Right hindlimb (tissue), 1 donor: ENCODE measurements at regions not wholly inside any gene's neighbourhood (a gene's known extent, or its start where the extent isn't known, plus 50 kb on each side); places are given as distances from the start of the nearest gene placed in this dataset.
A peak's percentile ranks its signal among the peaks of the same experiment; 100 is the strongest.

Experiments used
- DNase-seq: peaks from one replicate; pipeline ENCODE4 v3.0.0-alpha.2; 2018

DNA sequence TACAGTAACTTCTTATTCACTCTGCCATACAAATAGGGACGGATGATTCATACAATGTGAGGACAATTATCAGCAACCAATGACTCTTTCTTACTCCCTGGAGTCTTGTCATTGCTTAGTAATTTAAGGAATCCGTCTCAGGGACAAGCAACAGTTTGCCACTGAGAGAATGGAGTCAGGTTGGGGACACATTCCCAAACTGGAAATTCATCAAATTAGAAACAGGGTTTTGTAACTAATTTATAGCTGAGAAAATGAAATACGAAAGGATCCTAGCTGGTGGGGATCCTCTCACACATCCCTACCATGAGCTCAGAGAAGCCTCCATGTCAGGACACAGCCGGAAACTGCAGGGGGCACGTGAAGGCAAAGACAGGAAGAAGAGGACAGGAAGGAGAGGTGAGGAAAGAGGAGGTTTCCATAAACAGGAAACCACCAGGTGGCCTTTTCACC, 50.4 kb upstream of the KDR start:
- no peak for DNase-seq

GRCh38 chr4:55176497-55176896, 51.1 kb upstream of the KDR start:
- no peak for DNase-seq

GRCh38 chr4:55177461-55177860, 52.1 kb upstream of the KDR start:
- no peak for DNase-seq

GRCh38 chr4:55178226-55179005, 53.0 kb upstream of the KDR start:
- DNase-seq: no peak

- DNase-seq: peak; percentile 39
Observed at GRCh38 chr4:55181010-55182005, 55.9 kb upstream of the KDR start.

- no peak for DNase-seq
Observed at GRCh38 chr4:55183926-55184599, 58.7 kb upstream of the KDR start.

GRCh38 chr4:55184600-55185523, 59.5 kb upstream of the KDR start:
- DNase-seq: peak; percentile 22

GRCh38 chr4:55186123-55186522, 60.7 kb upstream of the KDR start:
- no peak for DNase-seq

DNA sequence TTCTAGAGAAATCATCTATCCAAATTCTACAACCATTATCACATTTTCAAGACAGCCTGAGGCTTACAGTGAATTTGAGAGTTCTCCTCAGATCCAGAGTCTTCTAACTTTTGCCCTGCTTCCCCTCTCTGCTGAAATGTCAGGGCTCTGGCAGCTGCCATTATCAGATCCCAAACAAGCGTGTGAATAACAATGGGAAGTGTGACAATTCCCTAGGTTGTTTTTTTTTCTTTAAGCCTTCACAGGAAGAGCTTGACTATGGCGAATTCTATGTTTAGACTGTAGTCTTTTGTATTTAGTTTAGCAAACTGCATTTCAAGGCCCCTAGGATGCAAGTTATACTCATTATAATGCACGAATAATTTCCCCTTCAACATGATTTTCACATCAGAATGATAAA, 61.3 kb upstream of the KDR start:
- no peak for DNase-seq

DNA sequence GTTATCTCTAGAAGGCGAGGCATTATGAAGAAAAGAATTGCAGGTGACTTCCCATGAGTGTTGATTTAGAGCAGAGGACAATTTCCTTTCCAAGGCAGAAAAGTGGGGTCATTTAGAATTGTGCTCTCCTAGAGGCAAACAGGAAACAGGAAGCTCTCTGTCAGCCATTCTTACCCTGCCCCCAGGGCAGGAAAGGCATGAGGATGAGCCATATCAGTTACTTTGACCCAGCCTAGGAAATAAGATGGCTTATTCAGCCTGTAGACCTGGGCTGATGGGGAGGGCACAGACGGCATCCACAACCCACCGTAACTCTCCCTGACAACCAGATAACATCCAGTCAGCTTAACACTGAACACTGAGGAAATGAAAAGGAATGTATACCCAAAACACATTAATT, 88.8 kb upstream of the KDR start:
- DNase-seq: no peak

GRCh38 chr4:55215087-55215486, 89.7 kb upstream of the KDR start:
- no peak for DNase-seq

- DNase-seq: no peak
Observed at GRCh38 chr4:55216863-55217635, 91.7 kb upstream of the KDR start.

GRCh38 chr4:55218041-55218440, 92.6 kb upstream of the KDR start:
- peak; percentile 22 for DNase-seq

DNA sequence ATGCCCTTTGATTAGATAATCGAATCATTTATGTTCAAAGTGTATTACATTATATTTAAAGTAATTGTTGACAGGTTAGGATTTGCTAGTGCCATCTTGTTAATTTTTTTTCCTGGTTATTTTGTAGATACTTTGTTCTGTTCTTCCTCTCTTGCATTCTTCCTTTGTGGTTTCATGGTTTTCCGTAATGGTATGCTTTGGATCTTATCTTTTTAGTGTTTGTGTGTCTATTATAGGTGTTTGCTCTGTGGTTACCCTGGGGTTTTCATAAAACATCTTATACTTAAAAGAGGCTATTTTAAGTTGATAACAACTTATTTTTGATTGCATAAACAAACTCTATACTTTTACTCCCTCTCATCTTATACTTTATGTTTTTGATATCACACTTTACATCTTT, 108.2 kb upstream of the SRD5A3 start:
- DNase-seq: no peak

- no peak for DNase-seq
Observed at GRCh38 chr4:55238407-55238806, 107.6 kb upstream of the SRD5A3 start.

GRCh38 chr4:55241461-55241860, 104.6 kb upstream of the SRD5A3 start:
- DNase-seq: no peak

GRCh38 chr4:55242506-55242905, 103.5 kb upstream of the SRD5A3 start:
- DNase-seq: no peak

DNA sequence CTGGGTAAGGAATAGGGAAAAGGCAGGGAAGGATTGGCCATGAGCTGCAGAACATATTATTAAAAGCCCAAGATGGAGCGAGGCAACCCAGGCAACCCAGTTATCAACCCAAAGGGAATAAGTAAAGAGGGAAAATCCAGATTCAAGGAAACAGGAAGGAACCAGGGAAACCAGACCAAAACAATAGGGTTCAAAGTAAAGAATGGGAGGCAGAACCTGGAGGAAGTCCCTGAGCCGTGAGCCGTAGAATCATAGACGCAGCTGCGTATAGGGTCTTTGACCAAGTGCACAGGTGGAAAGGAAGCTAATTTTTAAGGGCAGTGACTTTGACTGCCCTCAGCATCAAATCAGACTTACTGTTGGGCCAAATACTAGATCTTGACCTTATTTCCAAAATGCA, 98.5 kb upstream of the SRD5A3 start:
- DNase-seq: no peak

DNA sequence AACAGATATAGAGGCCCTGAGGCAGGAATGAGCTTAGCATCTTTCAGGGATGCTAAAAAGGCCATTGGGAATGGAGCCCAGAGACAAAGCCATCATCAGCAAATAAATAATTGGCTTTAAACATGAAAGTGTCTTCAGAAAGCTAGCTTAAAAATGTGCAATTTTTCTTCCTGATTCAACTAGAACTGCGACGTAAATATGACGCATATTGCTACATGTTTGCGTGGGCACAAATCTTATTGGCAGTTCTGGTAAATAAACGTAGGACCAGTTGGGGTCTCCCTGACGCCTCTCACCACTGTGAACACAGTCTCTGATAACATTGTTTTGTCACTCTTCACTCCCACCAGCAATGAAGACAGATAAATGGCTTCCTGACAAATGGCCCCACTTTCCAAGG, 97.3 kb upstream of the SRD5A3 start:
- DNase-seq: no peak

GRCh38 chr4:55249476-55249875, 96.6 kb upstream of the SRD5A3 start:
- DNase-seq: no peak

- DNase-seq: no peak
Observed at GRCh38 chr4:55251342-55251741, 94.7 kb upstream of the SRD5A3 start.
